Vagina (tissue), 2 donors: ENCODE measurements at regions not wholly inside any gene's neighbourhood (a gene's known extent, or its start where the extent isn't known, plus 50 kb on each side); places are given as distances from the start of the nearest gene placed in this dataset.

Experiments
- DNase-seq, 2 donors: peaks; one replicate each; pipeline ENCODE4 v3.0.0-alpha.2; 2017; ENCODE audit errors: extremely low spot score in 2 of 2
- H3K27ac ChIP-seq: fragments of 200-600 bp; sonication (generic); one replicate; pipeline ENCODE4 v1.5.1; 2019
- H3K27me3 ChIP-seq: fragments of 200-600 bp; sonication (generic); one replicate; pipeline ENCODE4 v1.5.1; 2019
- H3K36me3 ChIP-seq, 2 donors: fragments of 200-600 bp; sonication (generic); one replicate each; pipeline ENCODE4 v1.5.1; 2017 to 2019
- H3K4me1 ChIP-seq: fragments of 200-600 bp; sonication (generic); one replicate; pipeline ENCODE4 v1.5.1; 2019
- H3K4me3 ChIP-seq, 2 donors: fragments of 200-600 bp; sonication (generic); 1 replicate in 1 of 2; 2 replicates in 1 of 2; pipeline ENCODE4 v1.5.1; 2016 to 2019
- H3K9me3 ChIP-seq: fragments of 200-600 bp; sonication (generic); one replicate; pipeline ENCODE4 v1.5.1; 2019
- CTCF ChIP-seq, 3 experiments: fragments of 450-650 bp in 2 of 3; fragments of 200-600 bp in 1 of 3; sonication (generic) in 1 of 3; IDR thresholded peaks; one replicate each; pipeline ENCODE4 v1.5.1; 2017 to 2019; ENCODE audit warnings: antibody characterized with exemption in 3 of 3, mild to moderate bottlenecking in 2 of 3, moderate library complexity in 2 of 3
- POLR2A ChIP-seq, 2 donors: fragments of 450-650 bp; IDR thresholded peaks; one replicate each; pipeline ENCODE4 v1.6.1; 2017; ENCODE audit warnings: antibody characterized with exemption in 2 of 2, mild to moderate bottlenecking in 2 of 2, moderate library complexity in 2 of 2
- POLR2AphosphoS5 ChIP-seq, 2 donors: sonication (generic); formaldehyde crosslinking; IDR thresholded peaks; one replicate each; pipeline ENCODE4 v1.9.0; 2017; ENCODE audit warnings: antibody characterized with exemption in 2 of 2, mild to moderate bottlenecking in 2 of 2, low read depth in 1 of 2; ENCODE audit not compliant: insufficient read depth in 1 of 2
- intact Hi-C: fragments of 100-400 bp; cut with DNase I; formaldehyde crosslinking; loops from one replicate; pipeline ENCODE4 v1.15.1; 2023

- DNase-seq: no peak
- Histone ChIP-seq H3K4me3 (no peak overlapping the region), H3K27ac (no peak overlapping the region), H3K27me3 (no peaks in the 10 kb centered on the region), H3K9me3 (no peaks in the 10 kb centered on the region), H3K36me3 (no peaks in the 10 kb centered on the region), H3K4me1 (no peaks in the 10 kb centered on the region)
- TF ChIP-seq POLR2A (IDR thresholded peaks at IDR 0.05) (no peak), POLR2AphosphoS5 (IDR thresholded peaks at IDR 0.05; ENCODE audit: insufficient read depth in 1 of 2, low read depth in 1 of 2) (no peak), CTCF (IDR thresholded peaks at IDR 0.05) (no peak)
- intact Hi-C loops: no loop called here
These were observed 207.0 kb downstream of the SLITRK6 start for GRCh38 chr13:85592211-85592610.

- H3K9me3 ChIP-seq: no peaks in the 10 kb centered on the region
- no peak overlapping the region for H3K27ac ChIP-seq
- no peak overlapping the region for H3K4me3 ChIP-seq
- TF ChIP-seq POLR2A (IDR thresholded peaks at IDR 0.05): no peak
- H3K27me3 ChIP-seq: no peaks in the 10 kb centered on the region
- no peak for DNase-seq
- intact Hi-C loops: no loop called here
- no peaks in the 10 kb centered on the region for H3K4me1 ChIP-seq
- no peaks in the 10 kb centered on the region for H3K36me3 ChIP-seq
These were observed 208.8 kb downstream of the SLITRK6 start for GRCh38 chr13:85590231-85590931.

GRCh38 chr13:85589021-85589420 lies 210.2 kb downstream of the SLITRK6 start:
- no peaks in the 10 kb centered on the region for H3K27me3 ChIP-seq
- no peaks in the 10 kb centered on the region for H3K36me3 ChIP-seq
- H3K4me1 ChIP-seq: no peaks in the 10 kb centered on the region
- no peaks in the 10 kb centered on the region for H3K9me3 ChIP-seq
- H3K27ac ChIP-seq: no peak overlapping the region
- no peak for TF ChIP-seq POLR2A (IDR thresholded peaks at IDR 0.05)
- no peak for TF ChIP-seq POLR2AphosphoS5 (IDR thresholded peaks at IDR 0.05; ENCODE audit: insufficient read depth in 1 of 2, low read depth in 1 of 2)
- TF ChIP-seq CTCF (IDR thresholded peaks at IDR 0.05): no peak
- intact Hi-C loops: no loop called here
- no peak overlapping the region for H3K4me3 ChIP-seq
- no peak for DNase-seq

GRCh38 chr13:85588359-85588758 lies 210.9 kb downstream of the SLITRK6 start:
- Histone ChIP-seq H3K4me1 (no peaks in the 10 kb centered on the region), H3K36me3 (no peaks in the 10 kb centered on the region), H3K9me3 (no peaks in the 10 kb centered on the region), H3K27ac (no peak overlapping the region), H3K4me3 (no peak overlapping the region), H3K27me3 (no peaks in the 10 kb centered on the region)
- TF ChIP-seq CTCF (IDR thresholded peaks at IDR 0.05) (no peak), POLR2A (IDR thresholded peaks at IDR 0.05) (no peak), POLR2AphosphoS5 (IDR thresholded peaks at IDR 0.05; ENCODE audit: insufficient read depth in 1 of 2, low read depth in 1 of 2) (no peak)
- no peak for DNase-seq
- intact Hi-C loops: no loop called here

GRCh38 chr13:85586856-85587255 lies 212.4 kb downstream of the SLITRK6 start:
- no peaks in the 10 kb centered on the region for H3K36me3 ChIP-seq
- H3K4me3 ChIP-seq: no peak overlapping the region
- H3K9me3 ChIP-seq: no peaks in the 10 kb centered on the region
- TF ChIP-seq CTCF (IDR thresholded peaks at IDR 0.05) (no peak), POLR2AphosphoS5 (IDR thresholded peaks at IDR 0.05; ENCODE audit: insufficient read depth in 1 of 2, low read depth in 1 of 2) (no peak), POLR2A (IDR thresholded peaks at IDR 0.05) (no peak)
- no peaks in the 10 kb centered on the region for H3K27me3 ChIP-seq
- no peak for DNase-seq
- H3K27ac ChIP-seq: no peak overlapping the region
- intact Hi-C loops: no loop called here
- no peaks in the 10 kb centered on the region for H3K4me1 ChIP-seq
